GM12801 (cell line): ENCODE measurements at regions not wholly inside any gene's neighbourhood (a gene's known extent, or its start where the extent isn't known, plus 50 kb on each side); places are given as distances from the start of the nearest gene placed in this dataset.

Experiments used
- TF ChIP-seq, protein P1 (sequence below): IDR thresholded peaks from one replicate; pipeline ENCODE4 v1.5.1; 2011; ENCODE audit warnings: control low read depth; ENCODE audit not compliant: insufficient read length; ENCODE audit errors: extremely low read depth

DNA sequence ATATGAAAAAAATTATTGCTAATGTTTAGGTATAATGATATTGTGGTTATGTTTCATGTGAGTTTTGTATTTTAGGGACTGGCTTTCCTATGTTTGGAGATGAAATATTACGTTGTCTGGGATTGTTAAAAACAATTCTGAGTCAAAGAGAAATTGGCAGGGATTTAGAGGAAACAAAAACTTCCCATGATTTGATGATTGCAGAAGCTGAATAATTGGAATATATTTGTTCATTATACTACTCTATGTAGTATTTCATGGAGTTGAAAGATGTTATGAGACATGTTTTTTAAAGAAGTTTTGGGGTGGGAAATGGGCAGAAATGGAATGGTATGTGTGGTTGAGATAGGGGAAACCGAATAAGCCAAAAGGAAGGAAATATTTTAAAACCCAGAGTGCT lies 1392.9 kb downstream of the EFNB2 start:
- TF ChIP-seq, protein P1, sequence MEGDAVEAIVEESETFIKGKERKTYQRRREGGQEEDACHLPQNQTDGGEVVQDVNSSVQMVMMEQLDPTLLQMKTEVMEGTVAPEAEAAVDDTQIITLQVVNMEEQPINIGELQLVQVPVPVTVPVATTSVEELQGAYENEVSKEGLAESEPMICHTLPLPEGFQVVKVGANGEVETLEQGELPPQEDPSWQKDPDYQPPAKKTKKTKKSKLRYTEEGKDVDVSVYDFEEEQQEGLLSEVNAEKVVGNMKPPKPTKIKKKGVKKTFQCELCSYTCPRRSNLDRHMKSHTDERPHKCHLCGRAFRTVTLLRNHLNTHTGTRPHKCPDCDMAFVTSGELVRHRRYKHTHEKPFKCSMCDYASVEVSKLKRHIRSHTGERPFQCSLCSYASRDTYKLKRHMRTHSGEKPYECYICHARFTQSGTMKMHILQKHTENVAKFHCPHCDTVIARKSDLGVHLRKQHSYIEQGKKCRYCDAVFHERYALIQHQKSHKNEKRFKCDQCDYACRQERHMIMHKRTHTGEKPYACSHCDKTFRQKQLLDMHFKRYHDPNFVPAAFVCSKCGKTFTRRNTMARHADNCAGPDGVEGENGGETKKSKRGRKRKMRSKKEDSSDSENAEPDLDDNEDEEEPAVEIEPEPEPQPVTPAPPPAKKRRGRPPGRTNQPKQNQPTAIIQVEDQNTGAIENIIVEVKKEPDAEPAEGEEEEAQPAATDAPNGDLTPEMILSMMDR = no peak

DNA sequence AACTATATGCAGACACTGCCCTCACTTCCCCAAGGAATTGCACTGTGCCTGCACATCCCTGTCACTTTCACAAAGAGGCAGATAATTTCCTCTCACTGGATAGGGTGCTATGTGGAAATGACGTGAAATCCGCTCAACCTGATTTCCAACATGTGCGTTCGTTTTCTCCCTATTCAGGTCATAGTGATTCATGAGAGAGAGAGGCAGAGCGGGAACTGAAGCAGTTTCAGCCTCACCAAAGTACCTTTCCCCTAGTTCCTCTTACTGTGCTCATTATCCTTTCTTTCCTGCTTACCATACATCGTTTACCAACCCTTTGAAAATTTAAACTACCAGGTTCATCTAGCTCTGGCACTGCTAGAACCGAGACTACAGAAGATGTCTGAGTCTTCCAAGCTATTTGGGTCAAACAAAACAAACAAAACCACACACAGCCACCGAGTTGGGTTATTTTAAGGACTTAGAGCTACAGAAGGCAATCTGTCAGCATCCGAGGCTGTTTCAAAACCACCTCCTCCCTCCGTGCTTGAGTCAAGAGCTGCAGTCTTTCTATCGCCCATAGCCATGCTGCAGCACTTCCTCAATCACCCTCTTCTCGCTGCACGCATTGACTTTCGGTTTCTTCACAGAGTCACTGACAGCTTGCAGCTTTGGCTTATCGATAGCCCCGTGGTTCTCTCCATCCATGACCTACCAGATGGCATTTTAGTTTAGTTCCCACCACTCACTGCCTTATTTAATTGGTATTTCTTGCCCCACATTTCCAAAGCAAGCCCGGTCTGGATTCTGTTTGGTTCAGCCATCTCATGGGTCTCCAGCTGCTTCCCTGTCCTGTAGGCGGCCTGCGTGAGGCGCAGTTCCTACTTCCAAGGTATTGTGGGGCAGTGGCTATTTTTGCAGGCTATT lies 1395.8 kb downstream of the EFNB2 start:
- TF ChIP-seq, protein P1 = no peak

GRCh38 chr13:105139048-105139379 lies 1396.4 kb downstream of the EFNB2 start:
- TF ChIP-seq, protein P1 = no peak

GRCh38 chr13:105135852-105136615 lies 1399.4 kb downstream of the EFNB2 start:
- TF ChIP-seq, protein P1 = no peak

- TF ChIP-seq, protein P1 = no peak
Measured at GRCh38 chr13:105127732-105128131, 1407.7 kb downstream of the EFNB2 start.

- TF ChIP-seq, protein P1 = no peak
Measured at GRCh38 chr13:105121221-105121620, 1414.2 kb downstream of the EFNB2 start.

DNA sequence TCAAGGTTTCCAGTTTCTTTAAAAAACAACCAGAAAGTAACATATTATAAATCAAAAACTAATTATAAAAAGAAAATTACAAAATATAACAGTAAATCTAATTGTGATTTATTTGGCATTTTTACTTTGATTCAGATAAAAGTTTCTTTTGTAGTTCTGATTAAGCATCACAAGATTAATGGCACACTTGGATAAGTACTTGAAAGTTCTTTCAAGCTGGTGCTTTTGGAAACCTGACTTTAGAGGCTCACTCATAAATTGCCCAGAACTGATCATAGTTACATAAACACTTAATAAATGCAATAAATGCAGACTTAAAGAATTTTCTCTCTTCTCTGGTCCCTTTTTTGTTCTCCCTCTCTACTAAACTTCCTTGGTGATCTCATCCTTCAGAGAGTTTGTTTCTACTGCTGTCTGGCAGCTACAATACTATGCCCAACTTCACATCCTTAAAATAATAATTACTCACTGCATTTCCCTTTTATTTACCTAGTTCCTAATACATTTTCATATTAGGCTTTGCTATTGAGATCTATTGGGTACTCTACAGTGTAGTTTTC lies 1417.0 kb downstream of the EFNB2 start:
- TF ChIP-seq, protein P1 = no peak
